ENCODE measurements at regions not wholly inside any gene's neighbourhood (a gene's known extent, or its start where the extent isn't known, plus 50 kb on each side); places are given as distances from the start of the nearest gene placed in this dataset.

DNA sequence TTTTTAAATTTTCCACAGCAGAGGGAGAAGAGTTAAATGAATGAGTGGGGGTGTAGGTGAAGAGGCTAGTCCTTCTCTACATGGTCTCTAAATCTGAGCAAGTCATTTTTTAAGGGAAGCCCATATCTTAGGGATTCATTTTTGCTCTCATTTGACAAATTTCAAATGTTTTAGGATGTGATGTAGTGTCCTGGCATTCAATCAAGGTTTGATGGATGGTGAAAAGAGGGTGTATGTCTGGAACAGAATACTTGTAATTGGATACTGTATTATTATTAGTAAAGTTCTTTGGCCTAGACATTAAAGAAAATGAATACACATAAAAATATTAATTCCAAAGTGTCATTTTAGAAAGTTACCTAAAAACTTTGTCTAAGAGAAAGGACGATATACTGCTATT is 167.8 kb upstream of the PTBP2 start:
- H2BK120ac ChIP-seq (replicated peaks; ENCODE audit: low read depth, low read length), result no peak overlapping the region
- H3K79me1 ChIP-seq (ENCODE audit: low read depth, low read length), result no peaks in the 10 kb centered on the region
- peaks cover 0 to 5% (median 4%) of the 10 kb centered on the region in 4 experiments; a peak in 4 of 7 replicates for H3K4me1 ChIP-seq (replicated peaks in 1 of 4; ENCODE audit: control insufficient read depth in 3 of 4, insufficient read depth in 4 of 4, low read length in 3 of 4)
- H3K9ac ChIP-seq (replicated peaks in 1 of 4; ENCODE audit: extremely low read depth in 1 of 4, low read depth in 3 of 4, low read length in 3 of 4), result no peak overlapping the region
- no peak overlapping the region for H3K56ac ChIP-seq (replicated peaks; ENCODE audit: insufficient read length, low read depth, low read length)
- H3K4me2 ChIP-seq (ENCODE audit: insufficient read depth in 1 of 2, low read depth in 2 of 2, low read length in 2 of 2), result no peak overlapping the region
- no peak overlapping the region for H3K23ac ChIP-seq (ENCODE audit: insufficient read length)
- no peak for DNase-seq (ENCODE audit: low read depth in 1 of 2, low spot score in 2 of 2)
- H4K20me1 ChIP-seq (replicated peaks in 1 of 2; ENCODE audit: control insufficient read depth in 1 of 2, insufficient read depth in 2 of 2, low read length in 2 of 2), result no peaks in the 10 kb centered on the region
- no peak overlapping the region for H4K91ac ChIP-seq (replicated peaks; ENCODE audit: insufficient read length, low read length)
- no peak overlapping the region for H4K5ac ChIP-seq (ENCODE audit: insufficient read length, low read depth, low read length)
- CTCF ChIA-PET (ENCODE audit: partially characterized antibody), result interaction anchor here (0.7 to 0.9 kb wide), 4 partner anchors 30 to 289 kb away, joined by 3 to 5 read pairs (median 3); no protein-coding TSS in a partner anchor
- no peak overlapping the region for H3K4me3 ChIP-seq (ENCODE audit: extremely low read depth in 1 of 4, insufficient read depth in 2 of 4, low read depth in 3 of 4, low read length in 4 of 4)
- 87% methylated on average over 1 of the region's 1 CpG; no CpG with 5 or more reads in 1 of the 2 experiments for WGBS, 2 experiments (ENCODE audit: extremely low coverage in 1 of 2, insufficient coverage in 1 of 2, insufficient read length in 1 of 2, insufficient replicate concordance in 2 of 2, low coverage in 1 of 2, low lambda C conversion rate in 2 of 2, missing lambda C conversion rate in 1 of 2)
- no peak overlapping the region for H3K18ac ChIP-seq (ENCODE audit: extremely low read depth, low read length)
- H3K9me3 ChIP-seq (ENCODE audit: insufficient read depth in 2 of 2, low read depth in 1 of 2, low read length in 1 of 2), result no peaks in the 10 kb centered on the region
- H3K27me3 ChIP-seq (replicated peaks in 1 of 4; ENCODE audit: control insufficient read depth in 3 of 4, extremely low read depth in 1 of 4, insufficient read depth in 3 of 4, low read length in 3 of 4), result no peaks in the 10 kb centered on the region
- H3K4ac ChIP-seq (replicated peaks; ENCODE audit: insufficient read length, low read depth, low read length), result no peak overlapping the region
- H3K79me2 ChIP-seq (ENCODE audit: control insufficient read depth in 1 of 2, insufficient read depth in 2 of 2, low read length in 2 of 2), result no peaks in the 10 kb centered on the region
- H3K36me3 ChIP-seq (ENCODE audit: control insufficient read depth in 2 of 4, insufficient read depth in 4 of 4, low read length in 3 of 4), result no peaks in the 10 kb centered on the region
- H2BK12ac ChIP-seq (ENCODE audit: low read depth, low read length), result no peak overlapping the region
- POLR2A ChIA-PET (ENCODE audit: partially characterized antibody), result no interaction called here
- H3K23me2 ChIP-seq (ENCODE audit: low read depth, low read length), result no peaks in the 10 kb centered on the region
- H2BK15ac ChIP-seq (ENCODE audit: low read length), result no peak overlapping the region
- H3K14ac ChIP-seq (ENCODE audit: insufficient read length), result no peak overlapping the region
- no peak overlapping the region for H2AFZ ChIP-seq (ENCODE audit: low read length)
- H2BK5ac ChIP-seq (ENCODE audit: low read depth, low read length), result no peak overlapping the region
- no peak overlapping the region for H2AK5ac ChIP-seq (ENCODE audit: low read depth, low read length)
- no peak overlapping the region for H2BK20ac ChIP-seq (ENCODE audit: low read length)
- no peak overlapping the region for H3K27ac ChIP-seq (ENCODE audit: low read depth, low read length)
- no peak for FAIRE-seq
- no peak overlapping the region for H4K8ac ChIP-seq (ENCODE audit: extremely low read depth, insufficient read depth, low read length)
- TF ChIP-seq CBX8 (IDR thresholded peaks at IDR 0.05; ENCODE audit: borderline replicate concordance, low read depth, low read length) (no peak), RBBP5 (IDR thresholded peaks at IDR 0.05; ENCODE audit: borderline replicate concordance, low read depth, low read length) (no peak), CEBPB (IDR thresholded peaks at IDR 0.05; ENCODE audit: low read depth, low read length) (no peak), NRF1 (IDR thresholded peaks at IDR 0.05; ENCODE audit: low read depth, low read length) (no peak), KDM5A (IDR thresholded peaks at IDR 0.05; ENCODE audit: low read length) (no peak), SIN3A (conservative IDR thresholded peaks at IDR 0.05 in 1 of 2, IDR thresholded peaks at IDR 0.05 in 1 of 2; ENCODE audit: low read depth in 1 of 2, low read length in 2 of 2) (no peak), HDAC2 (IDR thresholded peaks at IDR 0.05; ENCODE audit: borderline replicate concordance in 1 of 2, low read depth in 2 of 2, low read length in 2 of 2) (no peak)
- TF ChIP-seq, protein P1, sequence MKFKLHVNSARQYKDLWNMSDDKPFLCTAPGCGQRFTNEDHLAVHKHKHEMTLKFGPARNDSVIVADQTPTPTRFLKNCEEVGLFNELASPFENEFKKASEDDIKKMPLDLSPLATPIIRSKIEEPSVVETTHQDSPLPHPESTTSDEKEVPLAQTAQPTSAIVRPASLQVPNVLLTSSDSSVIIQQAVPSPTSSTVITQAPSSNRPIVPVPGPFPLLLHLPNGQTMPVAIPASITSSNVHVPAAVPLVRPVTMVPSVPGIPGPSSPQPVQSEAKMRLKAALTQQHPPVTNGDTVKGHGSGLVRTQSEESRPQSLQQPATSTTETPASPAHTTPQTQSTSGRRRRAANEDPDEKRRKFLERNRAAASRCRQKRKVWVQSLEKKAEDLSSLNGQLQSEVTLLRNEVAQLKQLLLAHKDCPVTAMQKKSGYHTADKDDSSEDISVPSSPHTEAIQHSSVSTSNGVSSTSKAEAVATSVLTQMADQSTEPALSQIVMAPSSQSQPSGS (IDR thresholded peaks at IDR 0.05; ENCODE audit: low read length), result no peak
- TF ChIP-seq, protein P2, sequence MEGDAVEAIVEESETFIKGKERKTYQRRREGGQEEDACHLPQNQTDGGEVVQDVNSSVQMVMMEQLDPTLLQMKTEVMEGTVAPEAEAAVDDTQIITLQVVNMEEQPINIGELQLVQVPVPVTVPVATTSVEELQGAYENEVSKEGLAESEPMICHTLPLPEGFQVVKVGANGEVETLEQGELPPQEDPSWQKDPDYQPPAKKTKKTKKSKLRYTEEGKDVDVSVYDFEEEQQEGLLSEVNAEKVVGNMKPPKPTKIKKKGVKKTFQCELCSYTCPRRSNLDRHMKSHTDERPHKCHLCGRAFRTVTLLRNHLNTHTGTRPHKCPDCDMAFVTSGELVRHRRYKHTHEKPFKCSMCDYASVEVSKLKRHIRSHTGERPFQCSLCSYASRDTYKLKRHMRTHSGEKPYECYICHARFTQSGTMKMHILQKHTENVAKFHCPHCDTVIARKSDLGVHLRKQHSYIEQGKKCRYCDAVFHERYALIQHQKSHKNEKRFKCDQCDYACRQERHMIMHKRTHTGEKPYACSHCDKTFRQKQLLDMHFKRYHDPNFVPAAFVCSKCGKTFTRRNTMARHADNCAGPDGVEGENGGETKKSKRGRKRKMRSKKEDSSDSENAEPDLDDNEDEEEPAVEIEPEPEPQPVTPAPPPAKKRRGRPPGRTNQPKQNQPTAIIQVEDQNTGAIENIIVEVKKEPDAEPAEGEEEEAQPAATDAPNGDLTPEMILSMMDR (IDR thresholded peaks at IDR 0.05; ENCODE audit: control extremely low read depth in 1 of 3, insufficient read depth in 1 of 3, low read depth in 1 of 3, low read length in 3 of 3), result no peak

Measured in H1 (cell line).